GM19324 (cell line): ENCODE measurements at regions not wholly inside any gene's neighbourhood (a gene's known extent, or its start where the extent isn't known, plus 50 kb on each side); places are given as distances from the start of the nearest gene placed in this dataset.

Source experiments
- ATAC-seq: cut with Tn5 transposase; IDR thresholded peaks from one replicate; pipeline ENCODE4 v1.9.1; 2021; ENCODE audit warnings: mild to moderate bottlenecking, moderate library complexity; ENCODE audit not compliant: unreplicated experiment, low FRiP score

DNA sequence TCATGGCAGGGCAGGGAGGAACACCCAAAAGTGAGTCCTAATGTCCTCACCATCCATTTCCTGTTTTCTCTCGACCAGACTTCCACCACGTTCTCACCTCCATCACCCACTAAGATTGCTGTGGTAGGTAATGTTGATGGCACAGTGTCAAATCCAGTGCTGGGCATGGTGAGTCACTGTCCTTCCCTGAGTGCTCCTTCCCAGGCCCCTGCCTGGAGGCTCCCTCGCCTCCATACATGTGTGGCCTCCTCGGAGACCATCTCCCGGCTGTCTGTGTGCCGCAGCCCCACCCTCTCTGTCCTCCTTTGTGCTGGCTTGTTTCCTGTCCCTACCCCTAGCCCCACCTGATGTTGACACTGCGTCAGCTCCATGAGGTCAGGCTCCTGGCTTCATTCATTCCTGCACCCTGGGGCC, 177.5 kb downstream of the SYK start:
- ATAC-seq, result no peak

- no peak for ATAC-seq
These were observed 178.0 kb downstream of the SYK start for GRCh38 chr9:90979639-90980038.

GRCh38 chr9:90981726-90982125, 180.1 kb downstream of the SYK start:
- ATAC-seq, result no peak

GRCh38 chr9:90983394-90983793, 181.8 kb downstream of the SYK start:
- ATAC-seq, result no peak

DNA sequence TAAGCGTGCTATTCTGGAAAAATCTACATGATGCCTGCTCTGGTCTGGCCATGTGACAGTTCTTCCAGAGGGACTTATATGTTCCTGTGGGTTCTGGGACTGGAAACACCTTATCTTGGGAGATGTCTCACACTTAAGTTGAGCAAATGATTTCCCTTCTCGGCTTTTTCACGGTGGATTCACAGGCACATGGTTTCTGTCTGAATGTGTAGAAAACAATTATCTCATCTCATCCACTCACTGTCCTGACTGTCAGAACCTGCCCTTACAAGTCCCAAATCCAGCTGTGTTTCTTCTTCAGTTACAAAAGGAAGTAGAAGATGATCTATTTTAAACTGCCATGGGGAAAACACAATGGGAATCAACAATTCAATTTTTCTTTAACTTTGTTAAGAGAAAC, 184.0 kb downstream of the SYK start:
- ATAC-seq, result no peak

GRCh38 chr9:90986161-90986560, 184.5 kb downstream of the SYK start:
- ATAC-seq, result no peak

DNA sequence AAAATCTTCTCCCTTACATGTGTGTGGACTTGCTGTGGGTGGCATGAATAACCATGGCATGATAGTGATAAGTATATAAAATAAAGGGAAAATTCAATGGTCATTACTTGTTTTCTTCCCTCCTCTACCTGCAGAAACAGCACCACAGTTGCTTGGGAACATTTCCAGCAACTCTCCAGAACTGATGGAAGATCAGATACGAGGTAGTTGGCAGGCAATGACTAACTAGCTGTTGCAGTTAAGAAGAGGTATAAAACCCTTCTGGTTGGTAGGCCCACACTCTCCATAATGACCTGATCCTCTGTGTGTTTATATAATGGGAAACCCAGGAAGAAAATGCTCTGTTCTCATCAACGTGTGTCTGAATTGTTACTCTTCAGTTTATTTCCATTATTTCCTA, 185.9 kb downstream of the SYK start:
- no peak for ATAC-seq

DNA sequence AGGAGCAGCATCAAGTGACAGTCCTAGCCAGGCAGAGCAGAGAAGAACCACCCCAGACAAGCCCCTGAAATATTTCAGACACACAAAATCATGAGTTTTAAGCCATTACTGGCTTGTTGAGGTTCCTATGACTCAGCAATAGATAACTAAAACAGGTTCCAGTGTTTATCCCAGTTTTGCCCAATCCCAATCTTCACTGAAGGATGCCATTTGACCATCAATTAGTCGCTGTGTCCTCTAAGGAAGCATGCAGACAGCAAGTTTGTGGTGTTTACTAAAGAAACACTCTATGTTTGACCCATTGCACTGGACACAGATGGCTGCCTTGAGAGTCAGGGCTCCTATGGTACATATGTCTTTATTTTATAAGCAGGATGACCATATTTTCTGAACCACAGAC, 186.7 kb downstream of the SYK start:
- ATAC-seq, result no peak

DNA sequence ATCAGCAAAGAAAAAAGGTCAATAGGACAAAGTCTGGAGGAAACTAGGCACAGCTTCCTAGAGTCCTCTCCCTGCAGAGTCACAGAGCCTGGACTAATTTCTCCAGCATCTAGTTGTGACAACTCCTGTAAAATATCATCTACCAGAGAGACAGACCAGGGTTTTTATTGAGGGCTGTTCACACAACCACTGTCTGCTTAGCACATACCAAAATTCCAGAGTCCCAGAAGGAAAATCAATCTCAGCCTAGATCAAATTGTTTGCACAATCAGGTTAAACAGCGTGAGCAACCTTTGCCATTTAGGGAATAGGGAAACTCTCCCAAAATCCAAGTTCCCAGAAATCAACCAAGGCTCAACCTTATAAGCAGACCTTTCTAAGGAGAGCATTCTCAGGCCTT, 190.3 kb downstream of the SYK start:
- no peak for ATAC-seq

DNA sequence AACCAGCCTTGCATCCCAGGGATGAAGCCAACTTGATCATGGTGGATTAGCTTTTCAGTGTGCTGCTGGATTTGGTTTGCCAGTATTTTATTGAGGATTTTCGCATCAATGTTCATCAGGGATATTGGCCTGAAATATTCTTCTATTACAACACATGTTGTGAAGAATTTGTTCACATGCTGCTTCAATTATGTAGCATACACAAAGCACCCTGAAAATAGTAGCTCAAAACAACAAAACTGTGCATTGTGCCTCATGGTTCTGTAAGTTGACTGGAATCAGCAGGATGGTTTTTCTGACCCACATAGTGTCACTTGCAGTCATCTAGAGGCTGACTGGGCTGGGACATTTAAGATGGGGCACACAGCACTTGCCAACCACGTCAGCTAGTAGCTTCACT, 193.9 kb downstream of the SYK start:
- ATAC-seq, result no peak

- ATAC-seq, result no peak
These were observed 194.8 kb downstream of the SYK start for GRCh38 chr9:90996154-90997065.

- no peak for ATAC-seq
These were observed 197.0 kb downstream of the SYK start for GRCh38 chr9:90998573-90998972.

GRCh38 chr9:90999425-91000397, 198.1 kb downstream of the SYK start:
- no peak for ATAC-seq

- ATAC-seq, result no peak
These were observed 199.6 kb downstream of the SYK start for GRCh38 chr9:91001146-91001611.

- no peak for ATAC-seq
These were observed 202.9 kb downstream of the SYK start for GRCh38 chr9:91004484-91004883.

DNA sequence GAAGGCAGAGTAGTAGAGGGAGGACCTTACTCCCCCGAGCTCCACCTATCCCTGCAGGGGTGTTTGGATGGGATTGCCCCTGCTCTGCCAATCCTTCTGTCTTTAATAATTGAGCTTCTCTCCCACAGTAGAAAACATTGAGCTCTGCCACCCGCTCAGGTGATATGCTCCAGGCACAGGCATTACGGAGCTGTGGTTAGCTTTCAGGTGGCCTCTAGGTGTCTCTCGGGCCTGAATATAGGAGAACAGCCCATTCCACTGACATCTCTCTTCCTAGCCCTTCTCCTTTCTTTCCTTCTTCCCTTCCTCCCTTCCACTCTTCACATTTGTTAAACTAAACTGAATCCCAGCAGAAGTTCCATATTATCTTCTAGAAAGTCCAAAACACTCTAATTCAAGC, 203.4 kb downstream of the SYK start:
- no peak for ATAC-seq

GRCh38 chr9:91006046-91006445, 204.4 kb downstream of the SYK start:
- ATAC-seq, result no peak

- no peak for ATAC-seq
These were observed 206.9 kb downstream of the SYK start for GRCh38 chr9:91008568-91008967.

- ATAC-seq, result no peak
These were observed 210.3 kb downstream of the SYK start for GRCh38 chr9:91011891-91012290.

DNA sequence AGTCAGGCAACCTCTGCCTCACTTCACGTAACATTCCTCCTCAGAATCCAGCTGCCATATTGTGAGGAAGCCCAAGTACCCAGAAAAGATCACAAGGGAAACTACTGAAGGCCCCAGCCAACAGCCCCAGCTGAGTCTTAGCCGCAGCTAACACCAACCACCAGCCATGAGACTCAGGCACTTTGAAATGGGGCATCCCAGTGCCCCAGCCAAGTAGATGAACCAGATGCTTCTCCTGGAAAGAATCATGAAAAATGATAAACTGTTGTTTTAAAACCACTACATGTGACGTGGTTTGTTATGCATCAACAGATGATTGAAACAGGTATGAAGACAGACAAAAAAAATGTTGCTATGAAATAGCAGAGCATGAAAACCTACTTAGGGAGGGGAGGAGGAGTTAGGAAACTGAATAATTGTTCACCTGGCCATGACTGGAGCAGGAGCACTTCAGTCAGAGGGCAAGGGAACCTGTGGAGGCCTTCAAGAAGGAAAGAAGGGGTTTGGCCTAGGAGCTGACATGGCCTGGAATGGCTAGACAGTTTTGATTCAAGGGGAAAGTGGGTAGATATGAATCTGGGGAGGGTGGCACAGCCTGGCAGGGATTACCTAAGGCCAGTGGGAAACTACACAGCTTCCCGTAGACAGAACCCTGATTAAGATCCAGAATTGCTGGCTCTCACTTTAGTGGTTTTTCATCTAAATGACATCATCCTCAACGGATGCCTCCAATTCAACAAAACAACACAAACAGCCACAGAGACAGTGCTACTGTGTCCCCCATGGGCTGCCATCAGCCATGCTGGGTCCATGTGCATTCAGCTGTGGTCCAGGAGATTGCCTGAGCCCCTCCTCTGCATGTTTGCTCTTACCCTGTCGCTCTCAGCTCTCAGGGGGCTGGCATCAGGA, 211.6 kb downstream of the SYK start:
- no peak for ATAC-seq
